Adrenal gland (tissue), 9 donors: ENCODE measurements at regions not wholly inside any gene's neighbourhood (a gene's known extent, or its start where the extent isn't known, plus 50 kb on each side); places are given as distances from the start of the nearest gene placed in this dataset.

ENCODE experiments used
- DNase-seq, 7 donors: peaks; one replicate each; pipeline ENCODE4 v3.0.0-alpha.2; 2019 to 2020
- H3K27ac ChIP-seq, 5 donors: fragments of 200-600 bp; sonication (generic) in 4 of 5; 1 replicate in 3 of 5; 2 replicates in 2 of 5; pipeline versions ENCODE4 v1.5.1 to v1.8.0; 2016 to 2020; ENCODE audit warnings: mild to moderate bottlenecking in 1 of 5
- H3K27me3 ChIP-seq: fragments of 200-600 bp; 2 replicates; pipeline ENCODE4 v1.8.0; 2021
- H3K36me3 ChIP-seq, 2 donors: fragments of 200-600 bp; replicated peaks in 1 of 2; 1 replicate in 1 of 2; 2 replicates in 1 of 2; pipeline versions ENCODE4 v1.5.1 to v1.8.0; 2018 to 2022
- H3K4me1 ChIP-seq, 2 donors: fragments of 200-600 bp; replicated peaks in 1 of 2; 1 replicate in 1 of 2; 2 replicates in 1 of 2; pipeline versions ENCODE4 v1.5.1 to v1.8.0; 2018 to 2021
- H3K4me3 ChIP-seq, 4 donors: fragments of 200-600 bp; sonication (generic) in 3 of 4; one replicate each; pipeline ENCODE4 v1.5.1; 2016 to 2018
- H3K9me3 ChIP-seq, 3 donors: fragments of 200-600 bp; sonication (generic) in 1 of 3; replicated peaks in 1 of 3; 1 replicate in 2 of 3; 2 replicates in 1 of 3; pipeline versions ENCODE4 v1.5.1 to v1.8.0; 2016 to 2021
- POLR2A ChIP-seq, 2 donors: fragments of 450-650 bp; IDR thresholded peaks; one replicate each; pipeline ENCODE4 v1.6.1; 2017; ENCODE audit warnings: antibody characterized with exemption in 2 of 2, mild to moderate bottlenecking in 2 of 2, moderate library complexity in 1 of 2
- WGBS, 4 donors: extraction: QIAGEN DNeasy Blood & Tissue Kit in 2 of 4; methylation state at CpG; one replicate each; pipeline versions ENCODE4 v1.1.5 to v1.1.7; 2013 to 2017; 5-methylcytosine and 5-hydroxymethylcytosine counted together
- intact Hi-C, 2 donors: fragments of 100-400 bp; cut with DNase I; formaldehyde crosslinking; loops; one replicate each; pipeline versions ENCODE4 v1.14.1 to v1.15.0; 2022 to 2023
- microRNA-seq, 3 donors: library from miRNA; unstranded; fragments of <30 nt; microRNA quantifications; one replicate each; pipeline ENCODE4, GENCODE V29; 2017 to 2020
- small RNA-seq, 2 donors: library from RNA; depleted of rRNA; stranded (forward); fragments of <200 nt; gene quantifications; one replicate each; pipeline ENCODE3, GENCODE V24; 2016
- TF ChIP-seq, protein P1 (sequence below), 6 experiments: fragments of 450-650 bp in 4 of 6; fragments of 200-600 bp in 2 of 6; sonication (generic) in 1 of 6; IDR thresholded peaks; 1 replicate in 5 of 6; 2 replicates in 1 of 6; pipeline versions ENCODE4 v1.5.1 to v1.8.0; 2016 to 2021; ENCODE audit warnings: antibody characterized with exemption in 6 of 6, mild to moderate bottlenecking in 2 of 6, moderate library complexity in 1 of 6
- donor health status: healthy with polysubstance abuse.
- donor health status: Bipolar disorder and iron deficiency.
- donor health status: DM: yes; HTN: yes; CAD: no.
- donor health status: DM: no; HTN: no; CAD: no.
- donor health status: DM: no; HTN: no; CAD: no.

DNA sequence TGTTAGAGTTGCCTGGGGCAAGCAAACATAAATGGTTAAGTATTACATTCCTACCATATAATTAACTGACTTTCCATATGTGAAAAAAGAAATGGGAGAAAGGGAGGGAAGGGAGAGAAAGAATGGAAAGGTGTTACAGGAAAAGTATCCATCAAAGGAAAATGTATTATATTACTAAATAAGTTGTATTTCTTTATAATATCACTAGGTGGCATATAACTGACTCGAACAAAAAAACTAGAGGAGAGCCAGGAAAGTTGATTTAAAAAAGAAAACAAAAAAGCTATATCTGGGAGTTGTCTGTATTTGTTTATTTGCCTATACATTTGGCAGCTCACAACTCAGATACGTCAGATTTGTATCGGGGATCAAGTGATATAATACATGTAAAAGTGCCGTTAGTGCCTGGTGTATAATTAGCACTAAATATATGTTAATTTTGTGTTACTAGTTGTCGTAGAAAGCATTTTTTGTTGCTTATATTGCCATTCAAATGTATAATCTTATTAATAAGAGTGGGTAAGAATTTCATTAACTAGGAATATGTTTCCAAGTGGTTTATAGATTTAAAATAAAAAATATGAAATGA lies 59.6 kb upstream of the ADAMTS19 start:
- H3K9me3 ChIP-seq: no peaks in the 10 kb centered on the region
- TF ChIP-seq, protein P1, sequence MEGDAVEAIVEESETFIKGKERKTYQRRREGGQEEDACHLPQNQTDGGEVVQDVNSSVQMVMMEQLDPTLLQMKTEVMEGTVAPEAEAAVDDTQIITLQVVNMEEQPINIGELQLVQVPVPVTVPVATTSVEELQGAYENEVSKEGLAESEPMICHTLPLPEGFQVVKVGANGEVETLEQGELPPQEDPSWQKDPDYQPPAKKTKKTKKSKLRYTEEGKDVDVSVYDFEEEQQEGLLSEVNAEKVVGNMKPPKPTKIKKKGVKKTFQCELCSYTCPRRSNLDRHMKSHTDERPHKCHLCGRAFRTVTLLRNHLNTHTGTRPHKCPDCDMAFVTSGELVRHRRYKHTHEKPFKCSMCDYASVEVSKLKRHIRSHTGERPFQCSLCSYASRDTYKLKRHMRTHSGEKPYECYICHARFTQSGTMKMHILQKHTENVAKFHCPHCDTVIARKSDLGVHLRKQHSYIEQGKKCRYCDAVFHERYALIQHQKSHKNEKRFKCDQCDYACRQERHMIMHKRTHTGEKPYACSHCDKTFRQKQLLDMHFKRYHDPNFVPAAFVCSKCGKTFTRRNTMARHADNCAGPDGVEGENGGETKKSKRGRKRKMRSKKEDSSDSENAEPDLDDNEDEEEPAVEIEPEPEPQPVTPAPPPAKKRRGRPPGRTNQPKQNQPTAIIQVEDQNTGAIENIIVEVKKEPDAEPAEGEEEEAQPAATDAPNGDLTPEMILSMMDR (IDR thresholded peaks at IDR 0.05): peak in 2 of 6 experiments; percentile 17 to 33
- TF ChIP-seq POLR2A (IDR thresholded peaks at IDR 0.05): no peak
- no peaks in the 10 kb centered on the region for H3K36me3 ChIP-seq
- intact Hi-C loops: no loop called here
- no peaks in the 10 kb centered on the region for H3K27me3 ChIP-seq
- WGBS, 4 donors: 39 to 50% (median 48%) methylated on average over 5 of the region's 5 CpGs
- no peak overlapping the region for H3K27ac ChIP-seq
- no peaks in the 10 kb centered on the region for H3K4me1 ChIP-seq
- no peak overlapping the region for H3K4me3 ChIP-seq
- DNase-seq: no peak

GRCh38 chr5:129405222-129405621 lies 54.9 kb upstream of the ADAMTS19 start:
- H3K27ac ChIP-seq: no peak overlapping the region
- TF ChIP-seq POLR2A (IDR thresholded peaks at IDR 0.05): no peak
- TF ChIP-seq, protein P1 (IDR thresholded peaks at IDR 0.05): no peak
- no peaks in the 10 kb centered on the region for H3K36me3 ChIP-seq
- H3K27me3 ChIP-seq: no peaks in the 10 kb centered on the region
- H3K9me3 ChIP-seq: no peaks in the 10 kb centered on the region
- no peak overlapping the region for H3K4me3 ChIP-seq
- intact Hi-C loops: no loop called here
- no peak for DNase-seq
- H3K4me1 ChIP-seq: no peaks in the 10 kb centered on the region
- 47 to 76% (median 62%) methylated on average over 2 of the region's 2 CpGs for WGBS, 4 donors

- H3K27ac ChIP-seq: no peak overlapping the region
- H3K4me3 ChIP-seq: no peak overlapping the region
- no peaks in the 10 kb centered on the region for H3K4me1 ChIP-seq
- H3K27me3 ChIP-seq: no peaks in the 10 kb centered on the region
- no peak for DNase-seq
- intact Hi-C loops: no loop called here
- no peaks in the 10 kb centered on the region for H3K36me3 ChIP-seq
- TF ChIP-seq POLR2A (IDR thresholded peaks at IDR 0.05): no peak
- TF ChIP-seq, protein P1 (IDR thresholded peaks at IDR 0.05): no peak
- no peaks in the 10 kb centered on the region for H3K9me3 ChIP-seq
These were observed 53.7 kb upstream of the ADAMTS19 start for GRCh38 chr5:129406440-129406839.

Small RNA genes lying in the stretch of these regions (microRNA-seq; reads per million reads assigned to microRNA genes)
- gene MIR4460: 0 reads per million in 3 donors

Small RNA genes lying in the stretch of these regions (small RNA-seq; reads per million reads assigned to genes)
- 0 reads per million in 2 donors for gene MIR4460
